ENCODE measurements at regions not wholly inside any gene's neighbourhood (a gene's known extent, or its start where the extent isn't known, plus 50 kb on each side); places are given as distances from the start of the nearest gene placed in this dataset.
A peak's percentile ranks its signal among the peaks of the same experiment; 100 is the strongest.

- Histone ChIP-seq H3K27ac (ENCODE audit: low read depth, low read length) (no peak overlapping the region), H3K4me2 (ENCODE audit: insufficient read depth, low read length) (no peak overlapping the region), H2AFZ (ENCODE audit: low read length) (no peak overlapping the region), H3K4me1 (ENCODE audit: insufficient read depth, low read length) (no peaks in the 10 kb centered on the region), H3K27me3 (ENCODE audit: insufficient read depth, low read length) (peaks cover 26% of the 10 kb centered on the region), H4K20me1 (ENCODE audit: insufficient read depth, low read length) (no peaks in the 10 kb centered on the region), H3K4me3 (ENCODE audit: insufficient read depth, low read length) (no peak overlapping the region), H3K36me3 (ENCODE audit: insufficient read depth, low read length) (no peaks in the 10 kb centered on the region), H3K9me3 (ENCODE audit: low read depth, low read length) (no peaks in the 10 kb centered on the region), H3K79me2 (ENCODE audit: insufficient read depth, low read length) (no peaks in the 10 kb centered on the region)
- TF ChIP-seq, protein P1, sequence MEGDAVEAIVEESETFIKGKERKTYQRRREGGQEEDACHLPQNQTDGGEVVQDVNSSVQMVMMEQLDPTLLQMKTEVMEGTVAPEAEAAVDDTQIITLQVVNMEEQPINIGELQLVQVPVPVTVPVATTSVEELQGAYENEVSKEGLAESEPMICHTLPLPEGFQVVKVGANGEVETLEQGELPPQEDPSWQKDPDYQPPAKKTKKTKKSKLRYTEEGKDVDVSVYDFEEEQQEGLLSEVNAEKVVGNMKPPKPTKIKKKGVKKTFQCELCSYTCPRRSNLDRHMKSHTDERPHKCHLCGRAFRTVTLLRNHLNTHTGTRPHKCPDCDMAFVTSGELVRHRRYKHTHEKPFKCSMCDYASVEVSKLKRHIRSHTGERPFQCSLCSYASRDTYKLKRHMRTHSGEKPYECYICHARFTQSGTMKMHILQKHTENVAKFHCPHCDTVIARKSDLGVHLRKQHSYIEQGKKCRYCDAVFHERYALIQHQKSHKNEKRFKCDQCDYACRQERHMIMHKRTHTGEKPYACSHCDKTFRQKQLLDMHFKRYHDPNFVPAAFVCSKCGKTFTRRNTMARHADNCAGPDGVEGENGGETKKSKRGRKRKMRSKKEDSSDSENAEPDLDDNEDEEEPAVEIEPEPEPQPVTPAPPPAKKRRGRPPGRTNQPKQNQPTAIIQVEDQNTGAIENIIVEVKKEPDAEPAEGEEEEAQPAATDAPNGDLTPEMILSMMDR (IDR thresholded peaks at IDR 0.05; ENCODE audit: extremely low read depth, low read depth, low read length) = no peak
- DNase-seq (ENCODE audit: insufficient read length, low spot score, missing footprints) = peak; percentile 36
Measured at GRCh38 chr10:132478341-132479023, 59.1 kb upstream of the INPP5A start.

- peak; percentile 21 for DNase-seq (ENCODE audit: insufficient read length, low spot score, missing footprints)
- peaks cover 27% of the 10 kb centered on the region for H3K27me3 ChIP-seq (ENCODE audit: insufficient read depth, low read length)
- no peak overlapping the region for H2AFZ ChIP-seq (ENCODE audit: low read length)
Measured at GRCh38 chr10:132479024-132479602, 58.5 kb upstream of the INPP5A start.

DNA sequence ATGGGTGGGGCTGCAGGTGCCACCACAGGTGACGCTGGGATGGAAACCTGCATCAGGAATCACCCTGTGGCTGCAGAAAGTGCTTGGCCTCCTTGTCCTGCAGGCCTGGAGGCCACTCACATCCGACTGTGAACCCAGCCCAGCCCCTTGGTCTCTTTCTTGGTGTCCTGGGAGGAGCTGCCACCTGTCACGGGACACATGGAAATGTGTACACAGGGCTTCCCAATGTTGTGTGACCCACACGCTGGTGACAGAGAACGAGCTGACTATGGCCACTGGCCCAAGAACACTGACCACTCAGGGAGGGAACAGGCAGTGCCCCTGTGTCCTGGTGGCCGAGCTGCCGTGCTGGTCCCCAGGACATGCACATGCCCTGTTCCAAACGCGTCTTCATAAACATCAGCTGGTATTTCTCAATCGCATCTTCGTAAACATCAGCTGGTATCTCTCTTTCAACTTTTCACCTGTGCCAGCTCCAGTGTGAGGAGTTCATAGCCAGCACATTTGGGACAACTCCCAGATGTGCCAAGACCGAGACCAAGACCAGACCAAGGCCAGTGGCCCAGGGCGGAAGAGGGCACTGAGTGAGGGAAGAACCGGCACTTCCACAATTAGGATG is 57.9 kb upstream of the INPP5A start:
- H3K27me3 ChIP-seq (ENCODE audit: insufficient read depth, low read length) = peaks cover 28% of the 10 kb centered on the region

More at GRCh38 chr10:132479024-132479602, 58.5 kb upstream of the INPP5A start:
- Histone ChIP-seq H3K4me2 (ENCODE audit: insufficient read depth, low read length) (no peak overlapping the region), H4K20me1 (ENCODE audit: insufficient read depth, low read length) (no peaks in the 10 kb centered on the region), H3K4me1 (ENCODE audit: insufficient read depth, low read length) (no peaks in the 10 kb centered on the region), H3K36me3 (ENCODE audit: insufficient read depth, low read length) (no peaks in the 10 kb centered on the region), H3K9me3 (ENCODE audit: low read depth, low read length) (no peaks in the 10 kb centered on the region), H3K27ac (ENCODE audit: low read depth, low read length) (no peak overlapping the region), H3K4me3 (ENCODE audit: insufficient read depth, low read length) (no peak overlapping the region), H3K79me2 (ENCODE audit: insufficient read depth, low read length) (no peaks in the 10 kb centered on the region)
- TF ChIP-seq, protein P1 (IDR thresholded peaks at IDR 0.05; ENCODE audit: extremely low read depth, low read depth, low read length) = no peak

More for the DNA sequence above, 57.9 kb upstream of the INPP5A start:
- DNase-seq (ENCODE audit: insufficient read length, low spot score, missing footprints) = peak; percentile 39
- Histone ChIP-seq H4K20me1 (ENCODE audit: insufficient read depth, low read length) (no peaks in the 10 kb centered on the region), H3K4me3 (ENCODE audit: insufficient read depth, low read length) (no peak overlapping the region), H3K9me3 (ENCODE audit: low read depth, low read length) (no peaks in the 10 kb centered on the region), H3K4me2 (ENCODE audit: insufficient read depth, low read length) (no peak overlapping the region), H3K79me2 (ENCODE audit: insufficient read depth, low read length) (no peaks in the 10 kb centered on the region), H2AFZ (ENCODE audit: low read length) (no peak overlapping the region), H3K36me3 (ENCODE audit: insufficient read depth, low read length) (no peaks in the 10 kb centered on the region), H3K27ac (ENCODE audit: low read depth, low read length) (no peak overlapping the region), H3K4me1 (ENCODE audit: insufficient read depth, low read length) (no peaks in the 10 kb centered on the region)
- TF ChIP-seq, protein P1 (IDR thresholded peaks at IDR 0.05; ENCODE audit: extremely low read depth, low read depth, low read length) = no peak
